Body of pancreas (tissue), 4 donors: ENCODE measurements at regions not wholly inside any gene's neighbourhood (a gene's known extent, or its start where the extent isn't known, plus 50 kb on each side); places are given as distances from the start of the nearest gene placed in this dataset.

Source experiments
- ATAC-seq: fragments of 150-250 bp; one replicate; pipeline ENCODE4 v1.9.1; 2016
- DNase-seq, 4 donors: peaks; one replicate each; pipeline ENCODE4 v3.0.0-alpha.2; 2019
- H3K27ac ChIP-seq, 4 donors: fragments of 200-600 bp; sonication (generic); 1 replicate in 3 of 4; 2 replicates in 1 of 4; pipeline versions ENCODE4 v1.5.1 to v1.6.1; 2016 to 2019; ENCODE audit warnings: mild to moderate bottlenecking in 1 of 4, mixed read lengths in 1 of 4, moderate library complexity in 1 of 4
- H3K27me3 ChIP-seq, 2 donors: fragments of 200-600 bp; sonication (generic); one replicate each; pipeline ENCODE4 v1.6.0; 2016; ENCODE audit warnings: mild to moderate bottlenecking in 1 of 2
- H3K36me3 ChIP-seq, 2 donors: fragments of 200-600 bp; sonication (generic); replicated peaks in 1 of 2; 2 replicates each; pipeline ENCODE4 v1.5.1; 2016; ENCODE audit warnings: low read depth in 2 of 2; ENCODE audit not compliant: insufficient read depth in 1 of 2
- H3K4me1 ChIP-seq: fragments of 200-600 bp; sonication (generic); one replicate; pipeline ENCODE4 v1.6.0; 2016
- H3K4me3 ChIP-seq, 2 donors: fragments of 200-600 bp; sonication (generic); 1 replicate in 1 of 2; 2 replicates in 1 of 2; pipeline ENCODE4 v1.5.1; 2016 to 2019
- H3K9me3 ChIP-seq, 3 donors: fragments of 200-600 bp; sonication (generic); 1 replicate in 2 of 3; 2 replicates in 1 of 3; pipeline ENCODE4 v1.5.1; 2016
- CTCF ChIP-seq, 7 experiments: fragments of 450-650 bp in 4 of 7; fragments of 200-600 bp in 3 of 7; sonication (generic) in 3 of 7; IDR thresholded peaks; one replicate each; pipeline ENCODE4 v1.5.1; 2016 to 2019; ENCODE audit warnings: antibody characterized with exemption in 7 of 7
- POLR2A ChIP-seq, 3 donors: fragments of 450-650 bp; IDR thresholded peaks; one replicate each; pipeline ENCODE4 v1.6.1; 2016; ENCODE audit warnings: antibody characterized with exemption in 3 of 3, mild to moderate bottlenecking in 2 of 3
- WGBS, 2 donors: methylation state at CpG; one replicate each; pipeline ENCODE4 v1.1.5; 2017; 5-methylcytosine and 5-hydroxymethylcytosine counted together
- intact Hi-C: fragments of 100-400 bp; cut with DNase I; formaldehyde crosslinking; loops from one replicate; pipeline ENCODE4 v1.15.1; 2023

DNA sequence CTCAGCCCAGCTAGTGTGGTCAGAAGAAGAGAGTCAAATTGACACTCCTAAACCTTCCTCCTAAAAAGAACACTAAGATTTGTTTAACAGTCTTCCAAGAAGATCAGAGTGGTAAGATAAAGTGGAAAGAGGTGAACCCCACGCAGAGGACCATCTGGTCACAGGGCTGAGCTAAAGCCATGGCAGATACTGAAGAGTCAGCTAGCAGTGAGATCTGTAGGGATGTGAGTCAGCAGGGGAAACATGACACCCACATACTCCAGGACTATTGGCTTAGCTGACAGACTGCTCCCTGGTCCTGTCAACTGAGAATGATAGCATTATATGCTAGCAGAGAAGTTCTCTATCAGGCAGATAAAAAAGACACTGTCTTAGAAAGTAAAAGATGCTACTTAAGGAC, 269.4 kb upstream of the ALG10 start:
- 33 to 42% methylated on average over 1 of the region's 1 CpG for WGBS, 2 donors
- ATAC-seq: no peak

GRCh38 chr12:33757701-33758100, 264.6 kb upstream of the ALG10 start:
- WGBS, 2 donors: 60 to 65% methylated on average over 3 of the region's 3 CpGs
- Histone ChIP-seq H3K4me3 (no peak overlapping the region), H3K36me3 (no peaks in the 10 kb centered on the region), H3K9me3 (no peaks in the 10 kb centered on the region), H3K27me3 (no peaks in the 10 kb centered on the region), H3K27ac (no peak overlapping the region), H3K4me1 (no peaks in the 10 kb centered on the region)
- DNase-seq: no peak
- no peak for ATAC-seq
- TF ChIP-seq CTCF (IDR thresholded peaks at IDR 0.05) (no peak), POLR2A (IDR thresholded peaks at IDR 0.05) (no peak)
- intact Hi-C loops: no loop called here

More for the DNA sequence above, 269.4 kb upstream of the ALG10 start:
- intact Hi-C loops: no loop called here
- no peak overlapping the region for H3K4me3 ChIP-seq
- no peaks in the 10 kb centered on the region for H3K36me3 ChIP-seq
- no peak overlapping the region for H3K27ac ChIP-seq
- H3K27me3 ChIP-seq: no peaks in the 10 kb centered on the region
- no peaks in the 10 kb centered on the region for H3K4me1 ChIP-seq
- no peak for TF ChIP-seq CTCF (IDR thresholded peaks at IDR 0.05)
- no peak for TF ChIP-seq POLR2A (IDR thresholded peaks at IDR 0.05)
- no peak for DNase-seq
- no peaks in the 10 kb centered on the region for H3K9me3 ChIP-seq

GRCh38 chr12:33759279-33759678, 263.0 kb upstream of the ALG10 start:
- H3K4me3 ChIP-seq: no peak overlapping the region
- TF ChIP-seq CTCF (IDR thresholded peaks at IDR 0.05): no peak
- TF ChIP-seq POLR2A (IDR thresholded peaks at IDR 0.05): no peak
- DNase-seq (no peak), ATAC-seq (no peak)
- H3K4me1 ChIP-seq: no peaks in the 10 kb centered on the region
- WGBS, 2 donors: 34 to 45% methylated on average over 2 of the region's 2 CpGs
- no peaks in the 10 kb centered on the region for H3K36me3 ChIP-seq
- H3K27me3 ChIP-seq: no peaks in the 10 kb centered on the region
- intact Hi-C loops: no loop called here
- H3K27ac ChIP-seq: no peak overlapping the region
- no peaks in the 10 kb centered on the region for H3K9me3 ChIP-seq

- Histone ChIP-seq H3K27me3 (no peaks in the 10 kb centered on the region), H3K27ac (no peak overlapping the region), H3K9me3 (no peaks in the 10 kb centered on the region), H3K36me3 (no peaks in the 10 kb centered on the region), H3K4me3 (no peak overlapping the region), H3K4me1 (no peaks in the 10 kb centered on the region)
- no peak for TF ChIP-seq POLR2A (IDR thresholded peaks at IDR 0.05)
- TF ChIP-seq CTCF (IDR thresholded peaks at IDR 0.05): no peak
- 48 to 58% methylated on average over 4 of the region's 4 CpGs for WGBS, 2 donors
- DNase-seq (no peak), ATAC-seq (no peak)
- intact Hi-C loops: no loop called here
Observed at GRCh38 chr12:33763331-33763730, 259.0 kb upstream of the ALG10 start.

DNA sequence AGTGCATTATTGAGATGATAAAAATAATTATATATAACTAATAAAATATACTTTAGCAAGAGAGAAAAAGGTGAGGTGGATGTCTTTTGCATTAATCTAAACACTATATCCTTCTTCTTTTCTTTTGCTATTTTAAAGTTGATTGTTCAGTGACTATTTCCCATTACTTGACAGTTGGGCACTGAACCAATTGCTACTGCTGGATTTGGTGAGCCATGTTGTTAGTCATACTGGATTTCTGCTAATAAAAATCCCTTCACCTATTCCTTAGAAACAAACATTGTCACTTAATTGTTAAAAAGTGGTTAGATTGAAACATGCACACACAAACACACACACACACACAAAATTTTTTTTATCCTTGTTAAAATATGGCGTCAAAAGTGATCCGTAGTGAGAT, 251.6 kb upstream of the ALG10 start:
- no peak for ATAC-seq
- Histone ChIP-seq H3K4me3 (no peak overlapping the region), H3K4me1 (no peaks in the 10 kb centered on the region), H3K9me3 (no peaks in the 10 kb centered on the region), H3K36me3 (no peaks in the 10 kb centered on the region), H3K27ac (no peak overlapping the region), H3K27me3 (no peaks in the 10 kb centered on the region)
- WGBS, 2 donors: 43 to 53% methylated on average over 2 of the region's 2 CpGs
- TF ChIP-seq POLR2A (IDR thresholded peaks at IDR 0.05) (no peak), CTCF (IDR thresholded peaks at IDR 0.05) (no peak)
- intact Hi-C loops: no loop called here
- DNase-seq: no peak
